ENCODE measurements at regions not wholly inside any gene's neighbourhood (a gene's known extent, or its start where the extent isn't known, plus 50 kb on each side); places are given as distances from the start of the nearest gene placed in this dataset.
"Not testable (repeated sequence)": the region's sequence is repeated elsewhere in the genome, so short reads cannot be mapped to it uniquely, and the experiment has no call there.

DNA sequence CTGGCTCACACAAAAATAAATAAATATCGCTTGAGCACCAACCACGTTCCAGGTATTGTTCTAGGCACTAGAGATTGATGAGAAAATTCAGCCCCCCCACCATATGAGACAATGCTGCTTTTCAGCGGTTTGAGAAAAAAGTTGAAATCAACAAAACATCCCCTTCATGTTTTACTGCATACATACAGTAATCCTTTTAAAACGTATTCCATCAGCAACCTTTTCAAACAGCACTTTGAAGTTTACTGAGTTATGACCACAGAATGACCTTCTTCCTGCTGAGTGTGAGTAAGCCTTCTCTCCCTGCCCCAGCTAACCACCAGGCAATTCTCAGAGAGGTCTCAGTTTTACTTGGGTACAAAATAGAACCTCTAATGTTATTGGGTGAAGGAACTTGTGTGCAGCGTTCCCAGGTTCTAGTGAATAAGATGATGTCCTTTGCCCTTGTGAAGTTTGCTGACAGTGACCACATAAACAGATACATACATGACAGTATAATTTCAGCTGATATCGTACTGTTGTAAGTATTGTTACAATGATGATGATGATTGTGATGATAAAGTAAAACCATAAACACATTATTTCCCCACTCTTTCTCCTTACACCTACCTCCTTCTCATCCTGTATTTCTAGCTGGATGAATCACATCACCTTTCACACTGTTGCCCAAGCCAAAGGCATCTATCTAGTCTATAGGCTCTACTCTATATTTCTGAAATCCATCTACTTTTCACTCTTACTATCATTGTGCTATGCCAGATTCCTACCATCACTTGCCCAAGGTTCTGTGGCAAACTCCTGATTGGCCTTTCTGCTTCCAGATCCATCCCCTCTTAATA lies 124.4 kb upstream of the KRR1 start:
- DNase-seq: no peak

- DNase-seq: peak; percentile 25
Measured at GRCh38 chr12:75634244-75635222, 123.1 kb upstream of the KRR1 start.

DNA sequence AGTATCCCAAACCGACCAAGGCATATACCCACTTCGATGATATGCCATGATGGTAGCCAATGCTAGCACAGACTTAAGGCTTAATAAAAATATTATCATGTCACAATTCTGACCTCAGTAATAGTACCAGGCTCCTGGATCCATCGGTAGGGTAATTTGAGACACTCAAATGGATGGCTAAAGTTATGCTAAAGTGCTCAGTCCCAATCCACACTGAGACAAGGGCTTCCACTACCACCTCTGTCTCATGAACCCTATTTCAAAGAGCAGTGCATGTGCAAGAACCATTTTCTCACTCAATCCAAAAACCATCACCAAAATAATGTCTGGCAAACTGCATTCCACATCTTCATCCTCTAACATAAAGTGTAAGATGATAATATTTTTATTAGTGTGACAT lies 122.4 kb upstream of the KRR1 start:
- no peak for DNase-seq

GRCh38 chr12:75632442-75632841 lies 121.0 kb upstream of the KRR1 start:
- no peak for DNase-seq

GRCh38 chr12:75631831-75632230 lies 120.4 kb upstream of the KRR1 start:
- DNase-seq: no peak

DNA sequence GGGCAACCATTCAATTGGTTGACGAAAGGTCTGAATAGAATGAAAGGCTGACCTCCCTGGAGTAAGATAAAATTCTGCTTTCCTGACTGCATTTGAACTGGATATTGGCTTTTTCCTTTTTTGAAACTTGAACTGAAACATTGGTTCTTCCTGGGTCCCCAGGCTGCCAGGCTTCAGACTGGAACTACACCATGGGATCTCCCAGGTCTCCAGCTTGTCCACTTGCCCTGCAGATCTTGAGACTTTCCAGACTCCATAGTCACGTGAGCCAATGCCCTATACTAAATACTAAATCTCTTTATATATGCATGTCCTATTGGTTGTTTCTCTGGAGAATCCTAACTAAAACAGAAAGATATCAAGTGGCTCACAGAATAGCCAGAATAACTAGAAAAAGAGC lies 118.7 kb upstream of the KRR1 start:
- no peak for DNase-seq

- DNase-seq: peak; percentile 22
Measured at GRCh38 chr12:75628916-75629315, 117.5 kb upstream of the KRR1 start.

- no peak for DNase-seq
Measured at GRCh38 chr12:75628511-75628910, 117.1 kb upstream of the KRR1 start.

GRCh38 chr12:75623631-75624154 lies 112.3 kb upstream of the KRR1 start:
- DNase-seq: no peak

DNA sequence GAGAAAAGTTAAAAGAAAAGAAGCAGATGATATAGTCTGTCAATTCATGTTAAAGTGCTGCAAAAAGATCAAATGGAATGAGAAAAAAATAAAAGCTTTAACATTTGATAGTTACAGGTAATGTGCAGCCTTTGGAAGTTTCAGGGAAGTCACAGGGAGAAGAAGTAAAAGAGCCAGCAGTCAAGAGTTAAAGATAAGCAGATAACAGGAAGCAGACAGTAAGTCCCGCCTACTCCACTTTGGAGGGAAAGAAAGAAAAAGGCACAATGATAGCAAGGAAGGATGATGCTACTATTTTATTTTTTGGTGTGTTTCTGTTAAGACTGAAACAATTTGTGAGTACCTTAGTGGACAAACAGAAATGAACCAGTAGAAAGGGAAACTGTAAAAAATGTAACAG lies 111.1 kb upstream of the KRR1 start:
- DNase-seq: no peak

DNA sequence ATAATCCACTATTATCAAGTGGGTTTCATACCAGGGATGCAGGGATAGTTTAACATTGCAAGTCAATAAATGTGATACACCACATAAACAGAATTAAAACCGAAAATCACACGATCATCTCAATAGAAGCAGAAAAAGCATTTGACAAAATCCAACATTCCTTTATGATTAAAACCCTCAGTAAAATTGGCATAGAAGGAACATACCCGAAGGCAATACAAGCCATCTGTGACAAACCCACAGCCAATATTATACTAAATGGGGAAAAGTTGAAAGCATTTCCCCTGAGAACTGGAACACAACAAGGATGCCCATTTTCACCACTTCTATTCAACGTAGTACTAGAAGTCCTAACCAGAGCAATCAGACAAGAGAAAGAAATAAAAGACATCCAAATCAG lies 103.0 kb upstream of the KRR1 start:
- not testable (repeated sequence) for DNase-seq

GRCh38 chr12:75613981-75614380 lies 102.6 kb upstream of the KRR1 start:
- no peak for DNase-seq

DNA sequence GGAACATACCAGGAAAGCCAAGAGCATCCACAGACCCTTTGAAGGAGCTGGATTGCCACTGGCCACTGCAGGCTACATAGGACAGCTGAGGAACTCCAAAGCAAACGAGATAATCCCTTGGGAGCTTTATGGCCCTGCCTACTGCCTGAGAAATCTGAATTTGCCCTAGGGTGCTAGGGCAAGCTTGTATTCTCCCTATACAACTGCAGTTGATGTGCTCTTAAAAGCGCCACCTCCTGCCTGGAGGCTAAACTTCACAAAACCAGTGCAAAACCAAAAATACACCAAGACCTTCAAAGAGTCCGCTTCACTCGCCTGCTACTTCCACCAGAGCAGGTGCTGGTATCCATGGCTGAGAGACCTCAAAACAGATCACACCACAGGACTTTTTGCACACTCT lies 99.6 kb upstream of the KRR1 start:
- DNase-seq: no peak

DNA sequence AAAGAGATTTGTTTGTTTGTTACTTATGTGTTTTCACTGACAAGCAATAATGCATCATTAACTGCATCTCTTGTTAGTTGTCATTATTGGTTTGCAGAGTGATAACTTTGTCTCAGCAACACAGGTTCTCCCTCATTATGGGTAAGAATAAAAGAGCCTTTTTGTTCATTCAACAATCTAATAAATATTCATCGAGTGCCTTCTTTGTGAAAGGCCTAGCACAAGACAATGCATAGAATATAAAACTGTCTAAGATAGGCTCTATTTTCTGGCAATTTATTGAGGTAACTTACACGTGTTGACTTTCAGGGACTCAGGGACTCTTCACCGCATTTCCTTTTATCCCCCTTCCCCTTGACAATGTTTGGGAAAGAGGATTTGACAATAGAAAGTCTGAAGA lies 95.5 kb upstream of the KRR1 start:
- DNase-seq: no peak

GRCh38 chr12:75606151-75606550 lies 94.7 kb upstream of the KRR1 start:
- DNase-seq: no peak

DNA sequence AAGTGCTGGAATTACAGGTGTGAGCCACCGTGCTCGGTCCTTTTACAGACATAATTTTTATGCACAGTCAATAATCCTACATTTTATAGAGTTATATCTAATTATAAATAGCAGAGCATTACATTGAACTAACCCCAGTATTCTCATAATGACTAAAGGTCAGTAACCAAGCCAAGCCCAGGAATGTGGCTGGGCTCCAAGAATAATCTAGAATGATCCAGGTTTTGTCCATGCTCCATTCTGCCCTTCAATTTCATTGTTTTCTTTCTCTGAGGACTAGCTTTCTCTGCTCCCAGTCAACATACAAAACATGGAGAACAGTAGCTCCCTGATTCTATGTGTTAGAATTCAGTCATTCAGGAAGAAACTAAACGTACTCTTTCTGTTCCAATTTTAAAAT lies 92.1 kb upstream of the KRR1 start:
- no peak for DNase-seq

- peak; percentile 95 for DNase-seq
Measured at GRCh38 chr12:75602106-75602505, 90.7 kb upstream of the KRR1 start.

DNA sequence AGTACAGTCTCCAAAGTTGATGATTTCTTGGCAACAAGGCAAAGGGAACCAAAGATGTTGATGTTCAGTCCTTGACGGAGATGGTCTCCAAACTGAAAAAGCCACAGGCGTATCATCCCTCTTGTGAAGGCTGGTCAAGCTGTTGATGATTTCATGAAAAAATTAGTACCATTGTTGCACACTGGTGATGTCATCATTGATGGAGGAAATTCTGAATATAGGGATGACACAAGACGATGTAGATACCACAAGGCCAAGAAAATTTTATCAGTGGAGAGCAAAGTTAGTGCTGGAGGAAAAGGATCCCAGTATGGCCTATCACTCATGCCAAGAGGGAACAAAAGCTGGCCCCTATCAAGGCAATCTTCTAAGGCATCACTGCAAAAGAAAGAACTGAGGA lies 88.7 kb upstream of the KRR1 start:
- DNase-seq: no peak

- DNase-seq: no peak
Measured at GRCh38 chr12:75599061-75599460, 87.7 kb upstream of the KRR1 start.

DNA sequence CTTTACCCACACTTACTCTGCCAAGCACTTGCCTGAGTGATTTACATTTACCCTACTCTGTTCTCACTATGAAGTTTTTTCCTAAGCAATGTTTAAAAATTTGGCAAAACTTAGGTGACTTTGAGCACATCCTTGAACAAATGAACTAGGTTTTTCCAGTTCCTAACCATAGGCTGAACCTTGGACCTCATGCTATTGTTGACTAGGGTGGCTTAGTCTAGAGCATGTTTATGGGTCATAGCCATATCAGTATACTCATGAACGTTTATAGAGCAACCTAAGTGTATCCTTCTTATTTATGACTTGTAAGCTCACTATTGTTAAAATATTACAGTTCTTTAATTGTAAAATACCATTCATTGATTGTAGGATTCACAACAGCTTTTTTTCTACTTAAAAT lies 85.0 kb upstream of the KRR1 start:
- no peak for DNase-seq

- peak; percentile 79 for DNase-seq
Measured at GRCh38 chr12:75592638-75593335, 81.4 kb upstream of the KRR1 start.

DNA sequence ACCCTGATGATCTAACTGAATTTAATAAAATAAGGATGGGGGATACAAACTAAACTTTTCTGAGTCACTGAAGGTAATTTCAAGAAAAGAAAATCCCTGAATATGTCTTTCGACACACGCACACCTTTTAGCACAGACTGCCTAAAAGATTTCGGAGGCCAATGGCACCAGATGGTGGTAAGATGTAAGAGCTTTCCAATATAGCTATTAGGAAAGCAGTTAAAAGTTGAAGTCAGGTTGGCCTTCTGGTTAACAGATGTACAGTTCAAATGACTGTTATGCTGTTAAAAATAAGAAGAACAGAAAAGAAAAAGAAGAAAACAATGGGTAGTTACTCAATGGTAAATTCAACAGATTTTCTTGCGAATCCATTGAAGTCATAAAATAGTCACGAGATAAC lies 80.7 kb upstream of the KRR1 start:
- peak; percentile 97 for DNase-seq

DNA sequence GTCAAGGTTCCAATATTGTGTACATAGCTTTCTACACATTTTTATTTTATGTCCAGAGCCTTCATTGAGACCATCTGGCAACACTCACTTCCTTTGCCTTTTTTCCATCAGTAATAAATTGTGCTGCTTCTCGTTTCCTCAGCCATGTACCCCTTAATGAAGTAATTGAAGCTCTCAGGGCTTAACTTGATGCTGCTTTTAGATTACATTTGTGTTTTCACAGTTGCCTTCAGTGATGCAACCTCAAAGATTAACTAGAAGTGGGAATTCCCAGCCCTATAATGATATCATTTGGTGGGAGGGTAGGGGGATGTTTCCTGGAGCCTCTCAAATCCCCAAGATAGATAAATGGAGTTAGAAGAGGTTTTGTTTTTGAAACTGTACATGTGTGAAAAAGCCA lies 80.2 kb upstream of the KRR1 start:
- DNase-seq: peak; percentile 96
